Osteocyte (in vitro differentiated cells): ENCODE measurements at regions not wholly inside any gene's neighbourhood (a gene's known extent, or its start where the extent isn't known, plus 50 kb on each side); places are given as distances from the start of the nearest gene placed in this dataset.
"Not testable (repeated sequence)": the region's sequence is repeated elsewhere in the genome, so short reads cannot be mapped to it uniquely, and the experiment has no call there.

Source experiments
- DNase-seq: peaks from one replicate; pipeline ENCODE4 v3.0.0; 2021; ENCODE audit warnings: mixed read lengths; ENCODE audit not compliant: unreplicated experiment; ENCODE audit errors: extremely low spot score
- H3K27ac Mint-ChIP-seq: one replicate; pipeline ENCODE4 v1.8.0; 2021; ENCODE audit warnings: mild to moderate bottlenecking, mixed read lengths; ENCODE audit not compliant: unreplicated experiment
- H3K27me3 Mint-ChIP-seq: one replicate; pipeline ENCODE4 v1.8.0; 2021; ENCODE audit warnings: mixed read lengths; ENCODE audit not compliant: unreplicated experiment
- H3K36me3 Mint-ChIP-seq: one replicate; pipeline ENCODE4 v1.8.0; 2021; ENCODE audit warnings: mixed read lengths; ENCODE audit not compliant: unreplicated experiment
- H3K4me1 Mint-ChIP-seq: one replicate; pipeline ENCODE4 v1.8.0; 2021; ENCODE audit warnings: mixed read lengths; ENCODE audit not compliant: unreplicated experiment
- H3K4me3 Mint-ChIP-seq: one replicate; pipeline ENCODE4 v1.8.0; 2021; ENCODE audit warnings: mild to moderate bottlenecking, moderate library complexity, mixed read lengths; ENCODE audit not compliant: unreplicated experiment
- H3K9me3 Mint-ChIP-seq: one replicate; pipeline ENCODE4 v1.8.0; 2021; ENCODE audit warnings: mixed read lengths; ENCODE audit not compliant: unreplicated experiment
- TF ChIP-seq, protein P1 (sequence below): fragments of 200-600 bp; sonication (generic); IDR thresholded peaks from 2 replicates; pipeline ENCODE4 v1.5.0; 2021; ENCODE audit warnings: antibody characterized with exemption, mild to moderate bottlenecking, moderate library complexity

DNA sequence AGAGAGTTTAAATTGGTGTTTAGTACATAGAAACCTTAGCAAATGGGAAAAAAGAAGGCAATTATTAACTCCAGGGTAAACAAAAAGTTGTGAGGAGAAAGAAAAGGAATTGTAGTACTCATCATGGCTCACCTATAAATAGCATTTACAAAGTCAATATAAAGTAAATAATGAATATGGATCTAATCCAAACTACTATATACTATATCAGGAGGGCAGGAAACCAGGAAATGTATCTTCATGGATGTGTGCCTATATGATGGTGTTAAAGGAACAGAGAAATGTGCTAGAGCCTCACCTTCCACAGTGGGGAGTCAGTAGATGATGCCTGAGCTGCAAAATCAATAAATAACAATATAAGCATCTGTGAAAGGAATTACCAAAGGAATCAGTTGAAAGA is 208.9 kb downstream of the FAM43A start:
- TF ChIP-seq, protein P1, sequence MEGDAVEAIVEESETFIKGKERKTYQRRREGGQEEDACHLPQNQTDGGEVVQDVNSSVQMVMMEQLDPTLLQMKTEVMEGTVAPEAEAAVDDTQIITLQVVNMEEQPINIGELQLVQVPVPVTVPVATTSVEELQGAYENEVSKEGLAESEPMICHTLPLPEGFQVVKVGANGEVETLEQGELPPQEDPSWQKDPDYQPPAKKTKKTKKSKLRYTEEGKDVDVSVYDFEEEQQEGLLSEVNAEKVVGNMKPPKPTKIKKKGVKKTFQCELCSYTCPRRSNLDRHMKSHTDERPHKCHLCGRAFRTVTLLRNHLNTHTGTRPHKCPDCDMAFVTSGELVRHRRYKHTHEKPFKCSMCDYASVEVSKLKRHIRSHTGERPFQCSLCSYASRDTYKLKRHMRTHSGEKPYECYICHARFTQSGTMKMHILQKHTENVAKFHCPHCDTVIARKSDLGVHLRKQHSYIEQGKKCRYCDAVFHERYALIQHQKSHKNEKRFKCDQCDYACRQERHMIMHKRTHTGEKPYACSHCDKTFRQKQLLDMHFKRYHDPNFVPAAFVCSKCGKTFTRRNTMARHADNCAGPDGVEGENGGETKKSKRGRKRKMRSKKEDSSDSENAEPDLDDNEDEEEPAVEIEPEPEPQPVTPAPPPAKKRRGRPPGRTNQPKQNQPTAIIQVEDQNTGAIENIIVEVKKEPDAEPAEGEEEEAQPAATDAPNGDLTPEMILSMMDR: no peak
- no peak overlapping the region for H3K4me3 Mint-ChIP-seq
- H3K36me3 Mint-ChIP-seq: peaks cover 2% of the 10 kb centered on the region
- no peak for DNase-seq
- no peaks in the 10 kb centered on the region for H3K4me1 Mint-ChIP-seq
- peaks cover 31% of the 10 kb centered on the region for H3K27me3 Mint-ChIP-seq
- peaks cover 31% of the 10 kb centered on the region for H3K9me3 Mint-ChIP-seq
- no peak overlapping the region for H3K27ac Mint-ChIP-seq

DNA sequence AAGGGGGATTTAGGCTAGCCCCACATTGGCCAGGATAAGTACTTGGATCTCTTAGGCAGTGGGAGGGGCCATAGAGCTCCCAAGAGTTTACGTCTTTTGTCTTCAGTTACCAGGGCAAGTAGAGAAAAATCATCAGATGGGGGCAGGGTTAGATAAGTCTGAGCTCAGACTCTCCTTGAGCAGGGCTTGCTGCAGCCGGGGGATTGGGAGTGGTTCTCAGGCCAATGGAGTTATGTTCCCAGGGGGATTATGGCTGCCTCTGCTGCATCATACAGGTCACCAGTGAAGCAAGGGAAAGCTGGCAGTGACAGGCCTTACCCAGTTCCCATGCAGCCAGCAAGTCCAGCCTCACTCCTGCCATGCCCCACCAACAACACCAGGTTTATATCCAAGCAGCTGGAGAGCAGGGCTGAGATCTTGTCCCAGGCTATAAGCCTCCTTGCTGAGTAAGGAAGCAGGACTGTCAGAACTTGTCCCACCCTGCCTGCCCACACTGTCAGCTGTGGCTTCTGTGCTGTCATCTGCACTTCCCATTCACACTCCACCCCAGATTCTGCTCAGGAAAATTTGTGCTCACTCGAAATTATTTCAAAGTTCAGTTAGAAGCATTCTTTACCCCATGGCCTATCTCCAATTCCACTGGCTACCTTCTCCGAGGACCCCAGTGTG is 215.3 kb downstream of the FAM43A start:
- Mint-ChIP-seq H3K9me3 (peaks cover 38% of the 10 kb centered on the region), H3K36me3 (peaks cover 3% of the 10 kb centered on the region), H3K27ac (no peak overlapping the region), H3K4me3 (no peak overlapping the region), H3K27me3 (peaks cover 55% of the 10 kb centered on the region), H3K4me1 (no peaks in the 10 kb centered on the region)
- no peak for DNase-seq
- TF ChIP-seq, protein P1: no peak

DNA sequence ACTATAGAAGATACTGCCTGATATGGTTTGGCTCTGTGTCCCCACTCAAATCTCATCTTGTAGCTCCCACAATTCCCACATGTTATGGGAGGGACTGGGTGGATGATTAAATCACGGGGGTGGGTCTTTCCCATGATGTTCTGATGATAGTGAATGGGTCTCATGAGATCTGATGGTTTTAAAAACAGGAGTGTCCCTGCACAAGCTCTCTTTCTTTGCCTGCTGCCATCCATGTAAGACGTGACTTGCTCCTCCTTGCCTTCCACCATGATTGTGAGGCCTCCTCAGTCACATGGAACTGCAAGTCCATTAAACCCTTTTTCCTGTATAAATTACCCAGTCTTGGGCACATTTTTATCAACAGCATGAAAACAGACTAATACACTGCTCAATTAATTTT is 217.8 kb downstream of the FAM43A start:
- Mint-ChIP-seq H3K9me3 (peaks cover 30% of the 10 kb centered on the region), H3K27me3 (peaks cover 36% of the 10 kb centered on the region)
- not testable (repeated sequence) for H3K4me1 Mint-ChIP-seq, H3K27ac Mint-ChIP-seq, DNase-seq, H3K4me3 Mint-ChIP-seq, H3K36me3 Mint-ChIP-seq

DNA sequence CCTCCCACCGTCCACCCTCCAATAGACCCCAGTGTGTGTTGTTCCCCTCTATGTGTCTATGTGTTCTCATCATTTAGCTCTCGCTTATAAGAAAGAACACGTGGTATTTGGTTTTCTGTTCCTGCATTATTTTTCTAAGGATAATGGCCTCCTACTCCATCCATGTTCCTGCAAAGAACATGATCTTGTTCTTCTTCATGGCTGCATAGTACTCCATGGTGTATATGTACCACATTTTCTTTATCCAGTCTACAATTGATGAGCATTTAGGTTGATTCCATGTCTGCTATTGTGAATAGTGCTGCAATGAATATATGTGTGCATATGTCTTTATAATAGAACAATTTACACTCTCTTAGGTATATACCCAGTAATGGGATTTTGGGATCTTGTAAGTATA is 219.3 kb downstream of the FAM43A start:
- DNase-seq, H3K4me1 Mint-ChIP-seq, H3K4me3 Mint-ChIP-seq, H3K27ac Mint-ChIP-seq, H3K36me3 Mint-ChIP-seq: not testable (repeated sequence)
- Mint-ChIP-seq H3K9me3 (peaks cover 15% of the 10 kb centered on the region), H3K27me3 (peaks cover 22% of the 10 kb centered on the region)

DNA sequence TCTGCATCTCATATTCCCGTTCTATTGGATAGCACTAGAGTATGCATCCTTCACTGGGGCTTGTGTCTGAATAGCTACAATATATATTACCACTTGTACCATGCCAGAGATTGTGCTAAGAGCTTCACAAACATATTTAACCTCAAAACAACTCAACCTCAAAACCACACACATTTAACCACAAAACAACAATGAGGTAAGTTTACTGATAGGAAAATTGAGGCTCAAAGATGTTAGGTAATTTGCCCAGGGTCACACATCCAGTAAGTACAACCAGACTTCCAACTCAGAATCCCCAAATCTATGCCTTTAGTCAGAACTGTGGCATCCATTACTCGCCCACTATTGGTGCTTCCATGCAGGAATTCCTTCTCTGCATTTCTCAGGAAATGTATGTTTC is 220.0 kb downstream of the FAM43A start:
- H3K36me3 Mint-ChIP-seq: peaks cover 3% of the 10 kb centered on the region
- peaks cover 8% of the 10 kb centered on the region for H3K9me3 Mint-ChIP-seq
- DNase-seq: no peak
- no peak overlapping the region for H3K4me3 Mint-ChIP-seq
- H3K27me3 Mint-ChIP-seq: peaks cover 15% of the 10 kb centered on the region
- peaks cover 6% of the 10 kb centered on the region for H3K4me1 Mint-ChIP-seq
- TF ChIP-seq, protein P1: no peak
- no peak overlapping the region for H3K27ac Mint-ChIP-seq

DNA sequence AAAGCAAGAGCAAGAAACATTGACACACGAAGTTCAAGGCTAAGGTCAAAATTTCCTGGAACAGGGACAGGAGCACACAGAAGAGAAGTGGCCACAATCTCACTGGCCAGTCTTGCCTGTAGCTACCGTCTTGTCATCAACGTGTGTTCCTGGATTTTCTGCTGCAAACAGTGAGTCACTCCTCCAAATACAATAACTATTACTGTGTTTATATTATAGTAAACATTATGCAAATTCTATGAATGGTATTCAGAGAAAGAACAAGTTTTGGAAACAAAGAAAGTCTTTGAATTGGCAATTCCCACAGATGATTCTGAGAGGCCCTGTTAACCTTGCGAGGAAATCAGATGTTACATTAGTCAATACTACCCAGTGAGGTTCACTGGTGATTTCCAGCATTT is 220.5 kb downstream of the FAM43A start:
- no peak for DNase-seq
- no peak overlapping the region for H3K27ac Mint-ChIP-seq
- TF ChIP-seq, protein P1: no peak
- H3K4me1 Mint-ChIP-seq: peaks cover 6% of the 10 kb centered on the region
- peaks cover 8% of the 10 kb centered on the region for H3K9me3 Mint-ChIP-seq
- peaks cover 19% of the 10 kb centered on the region for H3K27me3 Mint-ChIP-seq
- peaks cover 3% of the 10 kb centered on the region for H3K36me3 Mint-ChIP-seq
- H3K4me3 Mint-ChIP-seq: no peak overlapping the region
